M059J (cell line): ENCODE measurements at regions not wholly inside any gene's neighbourhood (a gene's known extent, or its start where the extent isn't known, plus 50 kb on each side); places are given as distances from the start of the nearest gene placed in this dataset.

Experiments used
- DNase-seq: peaks from one replicate; pipeline ENCODE4 v3.0.0-alpha.2; 2012; ENCODE audit warnings: low read depth

- no peak for DNase-seq
Observed at GRCh38 chr9:113741886-113742854, 133.9 kb upstream of the ZNF618 start.

GRCh38 chr9:113742878-113743277 lies 133.2 kb upstream of the ZNF618 start:
- peak; percentile 22 for DNase-seq

DNA sequence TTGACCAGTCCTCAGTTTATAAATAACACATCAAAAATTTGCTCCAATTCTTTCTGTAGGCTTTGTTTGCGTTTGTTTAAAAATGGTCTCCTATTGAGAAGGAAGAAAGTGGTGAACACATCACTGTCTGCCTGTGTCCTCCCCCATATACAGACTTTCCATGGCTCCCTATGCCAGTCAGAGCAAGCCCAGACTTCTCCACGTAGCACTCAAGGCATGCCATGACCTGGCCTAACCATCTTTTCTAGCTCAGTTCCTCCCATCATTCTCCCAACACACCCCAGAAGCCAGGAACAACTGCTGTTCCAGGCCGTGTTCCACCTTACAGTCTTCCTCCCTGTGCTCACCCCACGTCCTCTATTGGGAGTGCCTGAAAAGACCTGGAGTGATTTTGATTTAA lies 129.6 kb upstream of the ZNF618 start:
- no peak for DNase-seq

DNA sequence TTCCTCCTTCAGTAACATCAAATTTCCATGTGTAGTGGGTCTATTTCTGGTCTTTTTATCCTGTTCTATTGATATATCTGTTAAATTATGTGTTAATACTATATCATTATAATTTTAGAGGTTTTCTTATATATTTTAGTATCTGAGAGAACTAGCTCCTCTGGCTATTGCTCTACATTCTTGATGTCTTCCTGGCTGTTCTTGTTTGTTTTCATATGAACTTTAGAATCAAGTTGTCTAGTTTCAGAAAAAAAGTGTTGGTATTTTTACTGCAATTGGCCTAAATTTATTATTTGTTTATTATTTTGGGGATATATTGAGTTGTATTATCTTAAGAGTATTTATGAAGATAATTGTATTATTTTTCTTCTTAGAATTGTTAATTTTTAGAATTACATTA lies 128.0 kb upstream of the ZNF618 start:
- DNase-seq: no peak

DNA sequence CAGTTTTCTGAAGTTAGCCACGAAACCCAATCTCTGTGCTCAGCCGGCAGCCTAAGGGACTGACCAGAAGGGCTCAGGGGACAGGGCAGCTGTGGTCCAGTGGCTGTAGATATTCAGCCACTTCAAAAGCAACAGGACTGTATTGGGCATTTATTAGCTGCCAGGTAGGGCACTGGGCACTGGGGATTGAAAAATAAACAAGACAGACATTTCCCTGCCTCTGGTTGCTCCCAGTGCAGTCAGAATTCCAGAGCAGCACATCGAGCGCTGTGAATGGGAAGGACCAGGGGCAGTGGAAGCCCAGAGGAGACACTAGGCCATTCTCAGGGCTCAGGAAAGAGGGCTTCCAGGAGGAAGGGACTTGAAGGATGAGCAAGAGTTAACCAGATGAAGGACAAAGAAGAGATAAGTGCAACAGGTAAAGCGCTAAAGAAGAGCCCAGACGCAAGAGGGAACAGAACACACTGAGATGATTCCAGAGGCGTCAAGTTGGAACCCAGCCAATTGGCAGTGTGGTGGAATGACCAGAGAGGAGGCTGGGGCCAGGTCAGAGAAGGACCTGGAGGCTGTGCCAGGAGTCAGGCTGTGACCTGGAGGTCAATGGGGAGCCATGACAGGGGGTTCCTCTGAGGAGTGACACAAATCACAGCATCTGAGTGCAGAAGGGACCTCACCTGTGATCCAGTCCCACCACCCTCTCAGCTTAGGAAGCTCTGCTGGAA lies 122.5 kb upstream of the ZNF618 start:
- DNase-seq: no peak

DNA sequence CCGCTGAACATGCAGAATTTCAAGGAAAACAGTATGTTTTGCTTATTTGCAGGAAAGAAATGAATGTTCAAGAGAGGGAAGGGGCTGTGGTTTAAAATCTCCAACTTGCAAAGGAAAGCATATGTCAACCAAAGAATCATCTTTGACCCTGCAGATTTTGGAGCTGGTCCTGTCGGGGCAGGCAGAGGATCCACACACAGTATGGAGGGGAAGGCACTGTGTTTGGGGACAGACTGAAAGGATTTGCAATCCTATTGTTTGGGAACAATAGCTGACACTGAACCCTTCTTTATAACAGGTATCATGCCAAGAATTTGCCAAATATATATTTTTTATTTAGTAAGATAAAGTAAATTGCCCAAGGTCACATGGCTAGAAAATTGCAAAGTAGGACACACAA lies 121.4 kb upstream of the ZNF618 start:
- DNase-seq: no peak

DNA sequence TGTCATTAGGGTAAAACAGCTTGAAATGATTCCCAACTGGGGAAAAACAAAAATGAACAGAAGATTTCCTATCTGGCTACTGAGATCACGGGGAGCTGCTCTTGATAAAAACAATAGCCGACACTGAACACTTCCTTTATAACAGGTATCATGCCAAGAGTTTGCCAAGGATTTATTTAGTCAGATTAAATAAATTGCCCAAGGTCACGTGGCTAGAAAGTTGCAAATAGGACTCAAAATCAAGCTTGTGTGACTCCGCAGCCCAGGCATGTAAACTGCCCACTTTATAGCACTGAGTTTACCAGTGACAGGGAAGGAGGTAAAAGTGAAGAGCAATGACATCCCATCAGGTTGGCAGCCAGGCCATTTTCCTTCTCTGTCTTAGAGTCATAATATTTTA lies 120.7 kb upstream of the ZNF618 start:
- DNase-seq: peak; percentile 19

- DNase-seq: no peak
Observed at GRCh38 chr9:113756476-113757192, 119.5 kb upstream of the ZNF618 start.

GRCh38 chr9:113763429-113763828 lies 112.7 kb upstream of the ZNF618 start:
- DNase-seq: no peak

DNA sequence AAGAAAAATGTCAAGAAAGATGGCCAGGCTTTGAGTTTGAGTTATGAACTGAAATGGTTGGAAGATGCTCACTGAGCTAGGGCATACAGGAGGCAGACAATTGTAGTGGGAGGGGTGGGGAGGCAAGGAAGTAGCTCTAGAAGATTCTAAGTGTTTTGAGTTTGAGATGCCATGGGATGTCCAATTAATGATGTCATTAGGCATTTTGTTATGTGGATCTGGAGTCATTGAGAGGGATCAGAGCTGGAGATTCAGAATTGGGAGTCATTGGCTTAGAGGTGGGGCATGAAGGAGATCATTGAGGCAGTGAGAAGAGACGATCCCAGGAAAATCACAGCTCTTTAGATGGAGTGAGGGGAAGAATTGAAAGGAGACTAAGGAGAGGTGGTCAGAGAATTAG lies 111.5 kb upstream of the ZNF618 start:
- no peak for DNase-seq

GRCh38 chr9:113769412-113769811 lies 106.7 kb upstream of the ZNF618 start:
- no peak for DNase-seq

DNA sequence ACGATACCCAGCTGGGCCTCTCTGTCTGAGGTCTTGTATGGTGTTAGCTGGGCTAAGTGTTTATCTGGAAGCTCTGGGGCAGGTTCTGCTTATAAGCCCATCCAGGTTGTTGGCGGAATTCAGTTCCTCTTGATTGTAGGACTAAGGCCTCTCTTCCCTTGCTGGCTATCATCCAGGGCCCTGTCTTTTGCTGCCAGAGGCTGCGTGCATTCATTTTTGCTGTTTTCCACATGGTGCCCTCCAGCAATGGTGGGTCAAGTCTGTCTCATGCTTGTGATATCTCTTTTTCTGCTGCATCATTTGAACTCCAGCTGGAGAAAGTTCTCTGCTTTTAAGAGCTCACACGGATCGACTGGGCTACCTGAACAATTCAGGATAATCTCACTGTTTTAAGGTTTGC lies 105.7 kb upstream of the ZNF618 start:
- peak; percentile 60 for DNase-seq

DNA sequence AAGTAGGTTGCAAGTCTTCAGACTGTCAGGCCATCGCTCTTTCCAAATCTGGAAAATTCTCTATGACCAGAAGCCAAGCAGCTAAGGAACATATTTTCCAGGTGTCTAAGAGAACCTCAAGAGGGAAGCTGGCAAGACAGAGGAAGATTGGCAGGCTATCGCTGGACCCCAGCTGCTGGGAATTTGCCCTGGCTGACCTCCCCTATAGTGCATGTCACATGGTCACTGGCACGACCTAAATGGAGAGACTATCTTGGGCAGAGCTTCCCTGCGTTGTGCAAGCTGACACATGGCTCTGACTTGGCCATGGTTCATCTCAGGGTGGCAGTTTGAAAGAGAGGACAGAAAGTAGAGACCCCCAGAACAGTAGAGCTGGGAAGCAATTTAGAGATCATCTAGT lies 104.9 kb upstream of the ZNF618 start:
- DNase-seq: no peak

DNA sequence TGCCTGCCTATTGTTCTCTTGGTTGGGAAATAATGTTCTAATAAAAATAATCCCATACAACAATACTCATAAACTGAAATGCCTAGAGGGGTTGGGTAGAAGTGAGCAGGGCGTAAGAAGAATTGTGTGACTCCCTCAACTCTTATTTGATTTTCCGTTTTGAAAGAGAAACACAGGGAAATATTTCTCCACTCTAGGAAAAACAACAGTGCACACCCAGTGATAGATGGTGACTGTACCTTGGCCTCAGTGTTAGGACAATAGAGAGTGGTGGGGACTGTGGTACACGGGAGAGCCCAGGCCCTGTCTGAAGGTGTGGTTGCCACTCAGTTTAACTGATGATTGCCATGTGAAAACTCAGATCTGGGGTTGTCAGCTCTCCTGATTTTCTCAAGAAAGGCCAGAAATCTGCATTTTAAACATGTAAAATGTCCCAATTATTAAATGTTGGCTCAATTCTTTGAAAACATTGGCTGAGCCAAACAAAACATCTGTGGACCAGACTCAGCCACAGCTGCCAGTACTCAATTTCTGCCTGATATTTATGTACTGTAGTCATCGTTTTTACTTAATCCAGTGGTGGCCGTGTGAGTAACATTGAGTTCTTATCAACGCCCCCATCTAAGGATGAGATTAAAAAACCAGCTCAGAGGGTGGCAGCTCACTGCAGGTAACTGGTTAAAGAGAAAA lies 103.8 kb upstream of the ZNF618 start:
- peak; percentile 29 for DNase-seq

GRCh38 chr9:113774963-113775362 lies 101.1 kb upstream of the ZNF618 start:
- DNase-seq: no peak

DNA sequence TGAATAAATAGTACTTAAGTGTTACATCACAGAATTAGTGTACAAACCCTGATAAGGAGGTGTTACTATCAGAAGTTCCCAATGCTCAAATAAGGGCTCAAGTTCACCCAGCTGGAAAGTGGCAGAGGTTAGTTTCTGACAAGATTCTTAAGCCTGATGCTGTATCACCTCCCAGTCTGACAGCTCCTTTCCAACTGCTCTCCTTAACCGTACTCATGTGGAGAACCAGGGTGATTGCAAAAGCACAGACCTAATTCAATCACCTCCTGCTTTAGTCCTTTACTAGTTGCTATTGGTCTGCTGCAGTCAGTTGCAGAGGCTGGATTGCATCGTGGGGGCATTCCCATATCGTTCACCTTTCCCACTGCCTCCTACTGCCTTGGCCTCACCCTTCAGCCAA lies 100.4 kb upstream of the ZNF618 start:
- no peak for DNase-seq

DNA sequence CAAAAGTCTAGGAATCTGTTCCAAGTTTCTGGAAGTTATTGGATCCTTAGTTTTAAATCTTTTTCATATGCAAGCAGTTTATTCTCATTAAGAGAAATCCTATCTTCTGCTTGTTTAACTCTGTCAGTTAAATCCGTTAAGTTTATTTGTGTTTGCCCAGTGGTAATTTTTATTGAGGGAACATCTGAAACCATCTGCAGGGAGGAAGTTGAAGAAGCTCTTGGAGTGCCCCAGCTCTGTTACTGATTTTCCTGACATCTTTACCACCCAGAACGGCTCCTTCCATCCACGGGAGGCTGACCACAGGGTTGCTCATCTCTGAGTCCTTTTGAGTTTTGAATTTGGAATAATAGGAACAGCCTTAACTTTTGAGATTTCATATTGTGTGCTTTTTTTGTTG lies 99.9 kb upstream of the ZNF618 start:
- no peak for DNase-seq

GRCh38 chr9:113781381-113781780 lies 94.7 kb upstream of the ZNF618 start:
- DNase-seq: no peak

DNA sequence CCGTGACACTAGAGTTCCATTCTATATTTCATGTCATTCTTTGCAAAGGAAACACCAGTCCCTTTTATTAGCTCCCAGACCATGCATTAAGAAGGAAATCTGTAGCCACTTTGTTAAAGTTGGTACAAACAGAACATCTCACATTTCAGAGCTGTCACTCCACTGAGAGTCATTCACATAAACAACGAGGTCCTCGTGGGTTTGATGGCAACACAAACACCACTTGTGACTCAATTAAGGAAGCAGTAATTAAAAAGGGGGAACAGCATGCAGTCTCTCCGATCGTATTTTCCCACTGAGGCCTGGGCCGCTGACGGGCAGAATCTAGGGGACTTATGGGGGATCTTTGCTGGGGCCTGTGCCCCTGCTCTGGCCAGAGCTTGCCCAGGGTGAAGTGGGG lies 94.2 kb upstream of the ZNF618 start:
- DNase-seq: no peak

GRCh38 chr9:113783475-113783874 lies 92.6 kb upstream of the ZNF618 start:
- DNase-seq: no peak

DNA sequence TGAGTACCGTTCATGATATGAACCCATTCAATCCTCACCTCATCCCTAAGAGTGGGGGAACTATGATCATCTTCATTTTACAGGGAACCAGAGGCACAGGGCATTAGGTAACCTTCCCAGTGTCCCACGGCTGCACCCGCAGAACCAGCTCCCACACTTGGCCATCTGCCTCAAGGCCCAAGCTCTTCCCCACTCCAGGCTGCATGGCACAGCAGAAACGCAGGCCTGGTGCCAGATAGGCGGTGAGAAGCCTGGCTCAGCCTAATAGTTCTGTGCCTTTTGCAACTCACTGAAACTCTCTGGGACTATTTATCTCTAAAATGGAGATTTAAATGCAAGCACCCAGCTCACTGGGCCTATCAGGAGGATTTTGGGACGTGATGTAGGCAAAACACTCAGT lies 90.8 kb upstream of the ZNF618 start:
- no peak for DNase-seq

DNA sequence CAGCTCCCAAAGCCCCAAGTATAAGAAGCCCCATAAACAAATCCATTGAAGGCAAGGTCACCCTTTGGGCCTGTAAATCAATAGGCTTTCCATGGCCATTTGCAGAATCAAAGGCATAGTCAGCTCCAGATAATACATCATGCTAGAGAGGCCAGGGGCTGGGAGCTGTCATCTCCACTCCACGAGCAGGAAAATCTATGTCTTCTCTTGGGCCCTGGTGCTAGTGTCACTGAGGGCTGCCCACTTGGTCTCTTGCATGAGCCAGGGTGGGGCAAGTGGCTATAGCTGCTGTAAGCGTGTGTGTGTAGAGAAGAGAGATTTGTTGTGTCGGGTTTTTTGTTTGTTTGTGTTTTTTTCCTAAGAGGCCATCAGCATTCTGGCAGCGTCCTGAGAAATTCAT lies 90.0 kb upstream of the ZNF618 start:
- DNase-seq: no peak
